Peyer's patch (tissue), 4 donors: ENCODE measurements at regions not wholly inside any gene's neighbourhood (a gene's known extent, or its start where the extent isn't known, plus 50 kb on each side); places are given as distances from the start of the nearest gene placed in this dataset.

ENCODE experiments used
- DNase-seq, 3 donors: peaks; one replicate each; pipeline ENCODE4 v3.0.0-alpha.2; 2017 to 2019
- H3K27ac ChIP-seq, 4 donors: fragments of 200-600 bp; sonication (generic); one replicate each; pipeline ENCODE4 v1.5.1; 2016 to 2019
- H3K27me3 ChIP-seq, 2 donors: fragments of 200-600 bp; sonication (generic); one replicate each; pipeline ENCODE4 v1.5.1; 2019
- H3K36me3 ChIP-seq, 3 donors: fragments of 200-600 bp; sonication (generic); one replicate each; pipeline ENCODE4 v1.5.1; 2016 to 2019
- H3K4me1 ChIP-seq, 4 donors: fragments of 200-600 bp; sonication (generic); one replicate each; pipeline ENCODE4 v1.5.1; 2016 to 2019
- H3K4me3 ChIP-seq, 4 donors: fragments of 200-600 bp; sonication (generic); 1 replicate in 3 of 4; 2 replicates in 1 of 4; pipeline ENCODE4 v1.5.1; 2016 to 2019; ENCODE audit warnings: mild to moderate bottlenecking in 1 of 4
- H3K9me3 ChIP-seq, 4 donors: fragments of 200-600 bp; sonication (generic); one replicate each; pipeline ENCODE4 v1.5.1; 2016 to 2019; ENCODE audit warnings: mild to moderate bottlenecking in 1 of 4
- POLR2A ChIP-seq, 2 donors: fragments of 450-650 bp; IDR thresholded peaks; one replicate each; pipeline ENCODE4 v1.5.1; 2017; ENCODE audit warnings: antibody characterized with exemption in 2 of 2, mild to moderate bottlenecking in 2 of 2, moderate library complexity in 2 of 2
- TF ChIP-seq, protein P1 (sequence below), 6 experiments: fragments of 450-650 bp in 4 of 6; fragments of 200-600 bp in 2 of 6; sonication (generic) in 1 of 6; IDR thresholded peaks; one replicate each; pipeline ENCODE4 v1.5.1; 2017 to 2019; ENCODE audit warnings: antibody characterized with exemption in 6 of 6, mild to moderate bottlenecking in 3 of 6, moderate library complexity in 1 of 6

DNA sequence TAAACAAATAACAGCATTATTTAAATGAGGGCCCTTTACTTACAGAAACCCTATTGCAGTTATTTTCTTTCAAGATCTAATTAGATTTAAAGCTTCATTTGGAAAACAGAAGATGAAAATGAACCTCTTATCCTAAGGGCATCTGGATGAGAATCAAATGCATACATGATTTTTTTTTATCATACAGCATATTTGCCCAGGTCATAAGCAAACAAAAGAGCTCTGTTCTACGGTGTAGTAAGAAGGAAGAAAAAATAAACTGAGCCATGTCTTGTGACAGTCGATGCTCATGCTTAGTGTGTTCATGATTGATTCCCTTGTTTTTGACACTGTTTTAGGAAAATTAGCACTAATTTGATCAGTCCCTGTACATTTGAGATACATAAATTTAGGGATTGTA is 202.6 kb upstream of the RNF32 start:
- H3K4me3 ChIP-seq: no peak overlapping the region
- H3K9me3 ChIP-seq: no peaks in the 10 kb centered on the region
- H3K27ac ChIP-seq: no peak overlapping the region

DNA sequence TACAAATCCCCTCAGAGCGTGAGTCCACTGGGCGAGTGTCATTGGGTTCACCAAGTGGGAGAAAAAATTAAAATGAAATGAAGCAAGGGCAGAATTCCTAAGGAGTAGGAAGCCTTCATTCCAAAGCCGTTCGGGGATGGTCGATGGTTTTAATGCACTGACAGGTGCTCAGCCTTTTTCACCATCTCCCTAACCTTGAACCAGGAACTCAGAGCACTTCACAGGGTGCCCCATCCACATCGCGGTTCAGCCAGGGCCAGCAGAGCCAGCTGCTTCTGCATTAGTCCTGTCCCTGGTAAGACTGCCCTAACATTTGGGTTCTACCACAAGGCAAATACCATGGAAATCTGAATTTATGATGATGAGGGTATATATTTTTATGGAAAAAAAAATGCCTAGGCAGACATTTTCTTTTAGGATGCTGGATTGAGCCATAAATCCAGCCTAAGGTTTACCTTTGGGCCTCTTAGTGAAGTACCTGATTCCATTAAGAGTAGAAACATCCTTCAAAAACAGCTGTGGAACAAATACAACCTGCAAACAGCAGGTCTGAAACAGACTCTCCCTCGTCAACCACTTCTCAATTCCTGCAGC is 203.5 kb upstream of the RNF32 start:
- TF ChIP-seq, protein P1, sequence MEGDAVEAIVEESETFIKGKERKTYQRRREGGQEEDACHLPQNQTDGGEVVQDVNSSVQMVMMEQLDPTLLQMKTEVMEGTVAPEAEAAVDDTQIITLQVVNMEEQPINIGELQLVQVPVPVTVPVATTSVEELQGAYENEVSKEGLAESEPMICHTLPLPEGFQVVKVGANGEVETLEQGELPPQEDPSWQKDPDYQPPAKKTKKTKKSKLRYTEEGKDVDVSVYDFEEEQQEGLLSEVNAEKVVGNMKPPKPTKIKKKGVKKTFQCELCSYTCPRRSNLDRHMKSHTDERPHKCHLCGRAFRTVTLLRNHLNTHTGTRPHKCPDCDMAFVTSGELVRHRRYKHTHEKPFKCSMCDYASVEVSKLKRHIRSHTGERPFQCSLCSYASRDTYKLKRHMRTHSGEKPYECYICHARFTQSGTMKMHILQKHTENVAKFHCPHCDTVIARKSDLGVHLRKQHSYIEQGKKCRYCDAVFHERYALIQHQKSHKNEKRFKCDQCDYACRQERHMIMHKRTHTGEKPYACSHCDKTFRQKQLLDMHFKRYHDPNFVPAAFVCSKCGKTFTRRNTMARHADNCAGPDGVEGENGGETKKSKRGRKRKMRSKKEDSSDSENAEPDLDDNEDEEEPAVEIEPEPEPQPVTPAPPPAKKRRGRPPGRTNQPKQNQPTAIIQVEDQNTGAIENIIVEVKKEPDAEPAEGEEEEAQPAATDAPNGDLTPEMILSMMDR (IDR thresholded peaks at IDR 0.05): no peak
- no peak overlapping the region for H3K4me3 ChIP-seq

More for the DNA sequence above, 202.6 kb upstream of the RNF32 start:
- DNase-seq: no peak
- no peaks in the 10 kb centered on the region for H3K27me3 ChIP-seq
- no peak for TF ChIP-seq POLR2A (IDR thresholded peaks at IDR 0.05)
- TF ChIP-seq, protein P1 (IDR thresholded peaks at IDR 0.05): no peak
- H3K4me1 ChIP-seq: no peaks in the 10 kb centered on the region
- H3K36me3 ChIP-seq: no peaks in the 10 kb centered on the region

DNA sequence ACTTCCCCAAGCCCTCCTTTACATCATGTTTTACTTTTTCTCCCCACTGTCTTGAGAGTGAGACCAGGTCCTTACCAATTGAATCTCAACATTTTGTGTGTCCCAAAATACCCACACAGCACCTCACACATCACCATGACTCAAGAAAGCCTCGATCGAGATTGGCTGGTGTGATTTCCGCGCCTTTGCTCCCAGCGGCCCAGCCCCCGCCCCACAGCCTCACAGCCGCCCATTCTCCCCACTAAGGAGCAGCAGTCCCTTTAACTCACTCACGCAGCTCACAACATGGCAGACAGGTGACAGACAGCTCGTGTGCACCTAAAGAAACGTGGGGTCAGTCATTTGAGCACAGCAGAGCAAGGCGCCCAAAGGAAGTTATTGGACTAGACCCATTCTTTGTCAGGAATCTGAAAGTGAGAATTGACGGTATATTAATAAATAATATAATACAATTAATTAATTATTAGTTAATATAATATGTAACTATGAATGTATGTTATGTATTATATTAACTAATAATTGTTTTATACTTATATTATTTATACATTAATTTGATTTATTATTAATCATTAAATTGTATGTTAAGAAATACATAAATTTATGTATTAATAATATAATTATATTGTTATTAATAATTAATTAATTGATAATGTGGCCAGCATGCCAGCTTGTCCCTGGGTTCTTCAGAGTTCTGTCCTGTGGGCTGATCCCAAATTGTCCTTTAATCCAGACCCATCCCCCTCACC is 204.9 kb upstream of the RNF32 start:
- H3K27me3 ChIP-seq: no peaks in the 10 kb centered on the region
- no peaks in the 10 kb centered on the region for H3K9me3 ChIP-seq
- H3K36me3 ChIP-seq: no peaks in the 10 kb centered on the region
- TF ChIP-seq, protein P1 (IDR thresholded peaks at IDR 0.05): no peak
- TF ChIP-seq POLR2A (IDR thresholded peaks at IDR 0.05): no peak
- DNase-seq: no peak
- H3K4me1 ChIP-seq: no peaks in the 10 kb centered on the region
- no peak overlapping the region for H3K4me3 ChIP-seq
- H3K27ac ChIP-seq: no peak overlapping the region

More for the DNA sequence above, 203.5 kb upstream of the RNF32 start:
- DNase-seq: no peak
- Histone ChIP-seq H3K27me3 (no peaks in the 10 kb centered on the region), H3K27ac (no peak overlapping the region), H3K9me3 (no peaks in the 10 kb centered on the region), H3K4me1 (no peaks in the 10 kb centered on the region), H3K36me3 (no peaks in the 10 kb centered on the region)

DNA sequence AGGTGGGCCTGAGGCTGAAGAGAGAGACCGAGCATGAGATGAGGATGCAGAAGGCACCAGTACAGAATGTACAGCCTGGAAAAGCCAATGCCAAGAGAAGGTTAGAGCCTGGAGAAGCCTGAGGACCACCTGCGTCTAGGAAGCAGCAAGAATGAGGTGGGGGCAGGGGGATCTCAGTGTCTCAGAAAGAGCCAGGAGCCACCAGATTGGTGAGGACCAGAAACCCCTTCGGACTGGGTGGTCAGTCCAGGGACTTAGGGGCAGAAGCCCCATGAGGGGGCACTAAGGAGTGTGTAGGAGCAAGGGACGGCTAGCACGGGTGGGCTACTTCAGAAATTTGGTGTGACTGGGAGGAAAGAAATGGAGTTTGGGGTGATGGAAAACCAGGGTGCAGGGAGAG is 205.9 kb upstream of the RNF32 start:
- H3K4me3 ChIP-seq: no peak overlapping the region
- DNase-seq: no peak
- no peaks in the 10 kb centered on the region for H3K36me3 ChIP-seq
- H3K27me3 ChIP-seq: no peaks in the 10 kb centered on the region
- TF ChIP-seq, protein P1 (IDR thresholded peaks at IDR 0.05): no peak
- TF ChIP-seq POLR2A (IDR thresholded peaks at IDR 0.05): no peak
- no peaks in the 10 kb centered on the region for H3K9me3 ChIP-seq
- no peaks in the 10 kb centered on the region for H3K4me1 ChIP-seq
- H3K27ac ChIP-seq: no peak overlapping the region

DNA sequence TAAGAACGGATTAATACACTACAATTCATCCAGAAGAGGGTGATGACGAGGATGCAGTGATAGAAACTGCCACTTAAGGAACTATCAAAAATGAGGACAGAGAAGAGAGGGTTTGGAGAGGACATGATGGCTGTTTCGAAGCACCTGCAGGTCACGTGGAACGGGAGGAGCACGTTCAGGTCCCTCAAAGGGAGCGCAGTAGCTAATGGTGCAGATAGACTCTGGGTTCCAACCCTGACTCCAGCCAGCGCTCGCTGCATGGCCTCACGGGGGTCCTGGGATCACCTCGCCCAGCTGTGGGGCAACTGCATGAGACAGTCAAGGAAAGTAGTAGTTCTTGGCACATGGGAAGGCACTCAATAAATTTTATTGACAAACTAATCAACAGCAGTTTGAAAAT is 208.6 kb upstream of the RNF32 start:
- TF ChIP-seq POLR2A (IDR thresholded peaks at IDR 0.05): no peak
- TF ChIP-seq, protein P1 (IDR thresholded peaks at IDR 0.05): no peak
- no peaks in the 10 kb centered on the region for H3K27me3 ChIP-seq
- H3K36me3 ChIP-seq: no peaks in the 10 kb centered on the region
- no peak for DNase-seq
- no peak overlapping the region for H3K27ac ChIP-seq
- no peaks in the 10 kb centered on the region for H3K9me3 ChIP-seq
- H3K4me1 ChIP-seq: no peaks in the 10 kb centered on the region
- H3K4me3 ChIP-seq: no peak overlapping the region
